ENCODE measurements at regions not wholly inside any gene's neighbourhood (a gene's known extent, or its start where the extent isn't known, plus 50 kb on each side); places are given as distances from the start of the nearest gene placed in this dataset.

GRCh38 chr12:127791217-127791616, 475.8 kb upstream of the TMEM132C start:
- no peak overlapping the region for H3K4me3 ChIP-seq (ENCODE audit: low read depth, low read length, poor library complexity, severe bottlenecking)
- H3K4me2 ChIP-seq (ENCODE audit: low read length): no peak overlapping the region
- no peaks in the 10 kb centered on the region for H3F3A ChIP-seq (ENCODE audit: insufficient read depth, low read length)
- H3K27ac ChIP-seq (ENCODE audit: low read depth, low read length, poor library complexity, severe bottlenecking): no peak overlapping the region
- no peaks in the 10 kb centered on the region for H3K36me3 ChIP-seq (ENCODE audit: insufficient read depth, low read length)
- no peaks in the 10 kb centered on the region for H4K20me1 ChIP-seq (ENCODE audit: insufficient read depth, low read length)
- no peak for TF ChIP-seq EZH2 (IDR thresholded peaks at IDR 0.05; ENCODE audit: borderline replicate concordance, low read length)
- TF ChIP-seq, protein P1, sequence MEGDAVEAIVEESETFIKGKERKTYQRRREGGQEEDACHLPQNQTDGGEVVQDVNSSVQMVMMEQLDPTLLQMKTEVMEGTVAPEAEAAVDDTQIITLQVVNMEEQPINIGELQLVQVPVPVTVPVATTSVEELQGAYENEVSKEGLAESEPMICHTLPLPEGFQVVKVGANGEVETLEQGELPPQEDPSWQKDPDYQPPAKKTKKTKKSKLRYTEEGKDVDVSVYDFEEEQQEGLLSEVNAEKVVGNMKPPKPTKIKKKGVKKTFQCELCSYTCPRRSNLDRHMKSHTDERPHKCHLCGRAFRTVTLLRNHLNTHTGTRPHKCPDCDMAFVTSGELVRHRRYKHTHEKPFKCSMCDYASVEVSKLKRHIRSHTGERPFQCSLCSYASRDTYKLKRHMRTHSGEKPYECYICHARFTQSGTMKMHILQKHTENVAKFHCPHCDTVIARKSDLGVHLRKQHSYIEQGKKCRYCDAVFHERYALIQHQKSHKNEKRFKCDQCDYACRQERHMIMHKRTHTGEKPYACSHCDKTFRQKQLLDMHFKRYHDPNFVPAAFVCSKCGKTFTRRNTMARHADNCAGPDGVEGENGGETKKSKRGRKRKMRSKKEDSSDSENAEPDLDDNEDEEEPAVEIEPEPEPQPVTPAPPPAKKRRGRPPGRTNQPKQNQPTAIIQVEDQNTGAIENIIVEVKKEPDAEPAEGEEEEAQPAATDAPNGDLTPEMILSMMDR (IDR thresholded peaks at IDR 0.05; ENCODE audit: low read length): no peak
- H3K9ac ChIP-seq (ENCODE audit: low read length): no peak overlapping the region
- H3K27me3 ChIP-seq (ENCODE audit: insufficient read depth, low read length): no peaks in the 10 kb centered on the region
- H3K9me3 ChIP-seq (ENCODE audit: low read length): no peaks in the 10 kb centered on the region
- H3K4me1 ChIP-seq (ENCODE audit: insufficient read depth, low read length, severe bottlenecking): no peaks in the 10 kb centered on the region
- H3K79me2 ChIP-seq (ENCODE audit: insufficient read depth, low read length): no peaks in the 10 kb centered on the region
- no peaks in the 10 kb centered on the region for H3K9me2 ChIP-seq (ENCODE audit: low read depth, low read length)
- no peak overlapping the region for H2AFZ ChIP-seq (ENCODE audit: low read length)

GRCh38 chr12:127797918-127798317, 469.1 kb upstream of the TMEM132C start:
- no peaks in the 10 kb centered on the region for H3K79me2 ChIP-seq (ENCODE audit: insufficient read depth, low read length)
- TF ChIP-seq EZH2 (IDR thresholded peaks at IDR 0.05; ENCODE audit: borderline replicate concordance, low read length): no peak
- TF ChIP-seq, protein P1 (IDR thresholded peaks at IDR 0.05; ENCODE audit: low read length): no peak
- H3K9me3 ChIP-seq (ENCODE audit: low read length): no peaks in the 10 kb centered on the region
- no peak overlapping the region for H3K4me2 ChIP-seq (ENCODE audit: low read length)
- H3K27ac ChIP-seq (ENCODE audit: low read depth, low read length, poor library complexity, severe bottlenecking): no peak overlapping the region
- no peaks in the 10 kb centered on the region for H3K4me1 ChIP-seq (ENCODE audit: insufficient read depth, low read length, severe bottlenecking)
- no peaks in the 10 kb centered on the region for H3K27me3 ChIP-seq (ENCODE audit: insufficient read depth, low read length)
- no peaks in the 10 kb centered on the region for H3K36me3 ChIP-seq (ENCODE audit: insufficient read depth, low read length)
- no peaks in the 10 kb centered on the region for H3K9me2 ChIP-seq (ENCODE audit: low read depth, low read length)
- no peak overlapping the region for H2AFZ ChIP-seq (ENCODE audit: low read length)
- no peak overlapping the region for H3K4me3 ChIP-seq (ENCODE audit: low read depth, low read length, poor library complexity, severe bottlenecking)
- H3F3A ChIP-seq (ENCODE audit: insufficient read depth, low read length): no peaks in the 10 kb centered on the region
- no peak overlapping the region for H3K9ac ChIP-seq (ENCODE audit: low read length)
- H4K20me1 ChIP-seq (ENCODE audit: insufficient read depth, low read length): no peaks in the 10 kb centered on the region

DNA sequence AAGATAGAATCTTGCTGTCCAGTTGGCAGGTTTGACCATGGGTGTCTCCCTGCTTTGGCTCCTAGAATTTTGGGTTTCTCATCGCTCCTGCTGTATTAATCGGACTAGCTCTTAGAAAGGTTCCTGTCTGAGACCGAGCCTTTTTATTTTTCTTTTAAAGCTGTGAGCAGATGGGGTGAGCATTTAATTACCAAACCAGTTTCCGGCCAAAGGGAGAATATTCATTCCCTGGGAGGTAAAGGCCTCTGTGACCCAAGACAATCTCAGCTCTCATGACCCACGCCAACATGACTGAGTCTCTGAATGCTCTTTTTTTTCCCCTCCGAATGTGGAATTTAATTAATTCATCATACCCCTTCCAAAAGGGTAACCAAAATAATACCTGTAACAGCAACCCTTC, 464.7 kb upstream of the TMEM132C start:
- no peak for TF ChIP-seq EZH2 (IDR thresholded peaks at IDR 0.05; ENCODE audit: borderline replicate concordance, low read length)
- Histone ChIP-seq H3K27me3 (ENCODE audit: insufficient read depth, low read length) (no peaks in the 10 kb centered on the region), H3K27ac (ENCODE audit: low read depth, low read length, poor library complexity, severe bottlenecking) (no peak overlapping the region), H3K9me2 (ENCODE audit: low read depth, low read length) (no peaks in the 10 kb centered on the region), H3K36me3 (ENCODE audit: insufficient read depth, low read length) (no peaks in the 10 kb centered on the region), H4K20me1 (ENCODE audit: insufficient read depth, low read length) (no peaks in the 10 kb centered on the region), H3K4me1 (ENCODE audit: insufficient read depth, low read length, severe bottlenecking) (no peaks in the 10 kb centered on the region), H3K9ac (ENCODE audit: low read length) (no peak overlapping the region), H3F3A (ENCODE audit: insufficient read depth, low read length) (no peaks in the 10 kb centered on the region), H3K4me2 (ENCODE audit: low read length) (no peak overlapping the region), H2AFZ (ENCODE audit: low read length) (no peak overlapping the region), H3K4me3 (ENCODE audit: low read depth, low read length, poor library complexity, severe bottlenecking) (no peak overlapping the region), H3K79me2 (ENCODE audit: insufficient read depth, low read length) (no peaks in the 10 kb centered on the region), H3K9me3 (ENCODE audit: low read length) (no peaks in the 10 kb centered on the region)

DNA sequence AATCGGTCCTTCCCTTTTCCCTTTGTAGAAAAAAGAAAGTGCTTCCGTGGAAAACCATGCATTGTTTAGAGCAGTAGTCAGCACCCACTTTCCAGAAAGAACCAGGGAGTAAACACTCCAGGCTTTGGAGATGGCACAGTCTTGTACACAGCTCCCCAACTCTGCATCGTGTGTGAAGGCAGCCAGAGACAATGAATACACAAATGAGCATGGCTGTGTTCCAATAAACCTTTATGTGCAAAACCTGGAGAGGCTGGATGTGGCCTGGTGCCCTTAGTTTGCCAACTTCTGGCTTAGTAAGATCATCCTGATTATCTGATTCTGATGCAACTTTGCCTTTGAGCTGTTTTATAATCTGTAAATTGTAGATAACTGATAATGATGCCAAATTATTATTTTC, 463.4 kb upstream of the TMEM132C start:
- H3K9me3 ChIP-seq (ENCODE audit: low read length): no peaks in the 10 kb centered on the region
- no peak overlapping the region for H3K4me3 ChIP-seq (ENCODE audit: low read depth, low read length, poor library complexity, severe bottlenecking)
- H3K36me3 ChIP-seq (ENCODE audit: insufficient read depth, low read length): no peaks in the 10 kb centered on the region
- no peaks in the 10 kb centered on the region for H3F3A ChIP-seq (ENCODE audit: insufficient read depth, low read length)
- H3K79me2 ChIP-seq (ENCODE audit: insufficient read depth, low read length): no peaks in the 10 kb centered on the region
- no peak overlapping the region for H3K4me2 ChIP-seq (ENCODE audit: low read length)
- no peak for TF ChIP-seq EZH2 (IDR thresholded peaks at IDR 0.05; ENCODE audit: borderline replicate concordance, low read length)
- TF ChIP-seq, protein P1 (IDR thresholded peaks at IDR 0.05; ENCODE audit: low read length): no peak
- H3K27me3 ChIP-seq (ENCODE audit: insufficient read depth, low read length): no peaks in the 10 kb centered on the region
- no peaks in the 10 kb centered on the region for H4K20me1 ChIP-seq (ENCODE audit: insufficient read depth, low read length)
- no peak overlapping the region for H3K9ac ChIP-seq (ENCODE audit: low read length)
- no peaks in the 10 kb centered on the region for H3K9me2 ChIP-seq (ENCODE audit: low read depth, low read length)
- H2AFZ ChIP-seq (ENCODE audit: low read length): no peak overlapping the region
- H3K27ac ChIP-seq (ENCODE audit: low read depth, low read length, poor library complexity, severe bottlenecking): no peak overlapping the region
- H3K4me1 ChIP-seq (ENCODE audit: insufficient read depth, low read length, severe bottlenecking): no peaks in the 10 kb centered on the region
